HUES64 (cell line): ENCODE measurements at regions not wholly inside any gene's neighbourhood (a gene's known extent, or its start where the extent isn't known, plus 50 kb on each side); places are given as distances from the start of the nearest gene placed in this dataset.

Experiments used
- H3K27ac ChIP-seq: 2 replicates; pipeline ENCODE4 v1.7.0; 2013; ENCODE audit warnings: low read depth, low read length, inconsistent platforms
- H3K27me3 ChIP-seq: 2 replicates; pipeline ENCODE4 v1.6.1; 2013; ENCODE audit warnings: mild to moderate bottlenecking, low read length; ENCODE audit not compliant: insufficient read depth
- H3K36me3 ChIP-seq: 2 replicates; pipeline ENCODE4 v1.6.1; 2013; ENCODE audit warnings: mild to moderate bottlenecking, low read length; ENCODE audit not compliant: insufficient read depth
- H3K4me1 ChIP-seq: 2 replicates; pipeline ENCODE4 v1.6.1; 2013; ENCODE audit warnings: mild to moderate bottlenecking, low read length, moderate library complexity; ENCODE audit not compliant: insufficient read depth
- H3K4me3 ChIP-seq: 2 replicates; pipeline ENCODE4 v1.5.1; 2013; ENCODE audit warnings: mild to moderate bottlenecking, low read length, moderate library complexity
- H3K9ac ChIP-seq: 2 replicates; pipeline ENCODE4 v1.6.1; 2013; ENCODE audit warnings: mild to moderate bottlenecking, low read depth, low read length
- H3K9me3 ChIP-seq: 2 replicates; pipeline ENCODE4 v1.6.1; 2013; ENCODE audit warnings: low read depth, low read length; ENCODE audit not compliant: insufficient read depth
- WGBS: fragments of 150-250, 120-280 bp; methylation state at CpG from one replicate; pipeline ENCODE4 v1.1.7; 2013; ENCODE audit warnings: missing lambda C conversion rate; 5-methylcytosine and 5-hydroxymethylcytosine counted together

DNA sequence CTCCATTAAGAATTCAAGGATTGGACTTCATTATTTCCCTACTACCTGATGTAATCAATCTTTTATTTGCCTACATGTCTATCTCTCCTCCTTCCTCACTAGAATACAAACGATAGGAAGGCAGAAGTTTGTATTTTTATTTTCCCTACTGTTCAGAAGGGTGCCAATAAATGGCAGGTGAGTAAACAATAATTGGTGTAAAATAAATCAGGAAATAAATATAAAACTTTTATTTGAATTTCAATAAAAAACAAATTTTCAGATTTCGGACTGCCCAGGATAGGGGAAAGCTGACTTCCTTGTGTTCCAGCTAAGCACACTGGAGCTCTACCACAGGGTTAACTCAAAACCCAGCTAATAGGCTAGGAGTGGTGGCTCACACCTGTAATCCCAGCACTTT lies 636.3 kb upstream of the BCHE start:
- Histone ChIP-seq H3K27ac (no peak overlapping the region), H3K27me3 (no peaks in the 10 kb centered on the region), H3K36me3 (no peaks in the 10 kb centered on the region), H3K4me3 (no peak overlapping the region), H3K9me3 (no peaks in the 10 kb centered on the region), H3K4me1 (no peaks in the 10 kb centered on the region), H3K9ac (no peak overlapping the region)
- WGBS, result 88% methylated on average over 1 of the region's 2 CpGs

DNA sequence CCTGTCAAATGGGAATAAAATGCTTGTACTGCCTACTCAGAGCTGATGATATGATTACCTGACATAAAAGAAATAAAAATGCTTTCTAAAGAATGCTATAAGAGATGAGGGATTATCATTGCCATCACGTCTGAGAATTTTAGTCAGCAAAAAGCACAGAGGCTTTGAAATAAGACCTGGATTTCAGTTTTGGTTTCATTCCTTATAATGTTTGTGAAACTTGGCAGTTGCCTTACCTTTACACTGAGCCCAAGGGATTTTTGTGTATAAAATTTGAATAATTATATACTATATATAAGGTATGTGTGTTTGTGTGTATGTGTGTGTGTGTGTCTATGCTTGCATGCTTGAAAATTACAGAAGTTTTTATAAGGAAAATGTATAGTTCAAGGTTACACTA lies 634.8 kb upstream of the BCHE start:
- WGBS, result 100% methylated on average over 1 of the region's 1 CpG

GRCh38 chr3:166471074-166471767 lies 634.0 kb upstream of the BCHE start:
- Histone ChIP-seq H3K4me3 (no peak overlapping the region), H3K36me3 (no peaks in the 10 kb centered on the region), H3K27me3 (no peaks in the 10 kb centered on the region), H3K4me1 (no peaks in the 10 kb centered on the region), H3K9me3 (no peaks in the 10 kb centered on the region), H3K27ac (no peak overlapping the region), H3K9ac (no peak overlapping the region)
- WGBS, result 92% methylated on average over 4 of the region's 4 CpGs

More for the DNA sequence above, 634.8 kb upstream of the BCHE start:
- no peak overlapping the region for H3K27ac ChIP-seq
- no peaks in the 10 kb centered on the region for H3K4me1 ChIP-seq
- H3K4me3 ChIP-seq, result no peak overlapping the region
- H3K9me3 ChIP-seq, result no peaks in the 10 kb centered on the region
- no peaks in the 10 kb centered on the region for H3K27me3 ChIP-seq
- no peak overlapping the region for H3K9ac ChIP-seq
- H3K36me3 ChIP-seq, result no peaks in the 10 kb centered on the region

GRCh38 chr3:166462891-166463470 lies 625.8 kb upstream of the BCHE start:
- Histone ChIP-seq H3K9ac (no peak overlapping the region), H3K27me3 (no peaks in the 10 kb centered on the region), H3K4me3 (no peak overlapping the region), H3K9me3 (no peaks in the 10 kb centered on the region), H3K36me3 (no peaks in the 10 kb centered on the region), H3K27ac (no peak overlapping the region), H3K4me1 (no peaks in the 10 kb centered on the region)
- WGBS, result 100% methylated on average over 1 of the region's 2 CpGs

DNA sequence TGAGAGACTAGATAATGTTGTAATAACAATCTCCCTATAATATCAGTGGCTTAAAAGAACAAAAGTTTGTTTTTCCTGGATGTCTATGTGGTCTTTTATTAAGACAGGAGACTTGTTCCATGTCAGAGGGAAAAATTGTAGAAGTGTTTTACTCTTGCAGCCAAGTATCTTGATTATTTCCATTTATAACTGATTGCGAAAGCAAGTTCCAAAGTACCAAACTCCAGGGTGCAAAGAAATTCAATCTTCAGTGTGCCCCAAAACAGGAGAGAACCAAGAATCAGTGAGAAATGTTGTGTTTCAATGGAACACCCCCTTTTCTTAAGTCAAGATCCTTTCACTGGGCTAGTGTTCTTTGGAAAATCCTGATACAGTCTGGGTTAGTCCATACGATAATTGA lies 624.4 kb upstream of the BCHE start:
- H3K36me3 ChIP-seq, result no peaks in the 10 kb centered on the region
- WGBS, result 100% methylated on average over 2 of the region's 2 CpGs

DNA sequence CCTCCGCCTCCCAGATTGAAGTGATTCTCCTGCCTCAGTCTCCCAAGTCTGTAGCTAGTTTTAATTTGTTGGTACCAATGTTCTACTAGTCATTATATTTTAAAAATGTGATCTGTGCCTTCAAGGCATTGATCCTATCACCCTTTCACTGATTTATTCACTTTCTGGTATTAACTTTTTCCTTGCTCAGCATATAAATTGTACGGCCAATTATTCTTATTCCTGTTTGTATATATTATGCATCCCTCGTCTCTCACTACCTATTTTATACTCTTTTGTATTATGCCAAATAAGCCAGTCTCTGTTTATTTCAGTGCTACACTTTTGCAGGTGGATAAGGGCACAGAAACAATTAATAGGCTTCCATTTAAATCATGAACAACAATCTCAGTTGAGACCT lies 620.2 kb upstream of the BCHE start:
- Histone ChIP-seq H3K27me3 (no peaks in the 10 kb centered on the region), H3K9ac (no peak overlapping the region), H3K36me3 (no peaks in the 10 kb centered on the region), H3K9me3 (no peaks in the 10 kb centered on the region), H3K4me3 (no peak overlapping the region), H3K27ac (no peak overlapping the region), H3K4me1 (no peaks in the 10 kb centered on the region)
- WGBS, result 80% methylated on average over 3 of the region's 3 CpGs

More for the DNA sequence above, 624.4 kb upstream of the BCHE start:
- Histone ChIP-seq H3K27me3 (no peaks in the 10 kb centered on the region), H3K9me3 (no peaks in the 10 kb centered on the region), H3K4me1 (no peaks in the 10 kb centered on the region), H3K9ac (no peak overlapping the region), H3K27ac (no peak overlapping the region), H3K4me3 (no peak overlapping the region)

- Histone ChIP-seq H3K36me3 (no peaks in the 10 kb centered on the region), H3K27me3 (no peaks in the 10 kb centered on the region), H3K9me3 (no peaks in the 10 kb centered on the region), H3K27ac (no peak overlapping the region), H3K4me3 (no peak overlapping the region), H3K4me1 (no peaks in the 10 kb centered on the region), H3K9ac (no peak overlapping the region)
- 89% methylated on average over 3 of the region's 3 CpGs for WGBS
Measured at GRCh38 chr3:166456286-166456685, 619.1 kb upstream of the BCHE start.

DNA sequence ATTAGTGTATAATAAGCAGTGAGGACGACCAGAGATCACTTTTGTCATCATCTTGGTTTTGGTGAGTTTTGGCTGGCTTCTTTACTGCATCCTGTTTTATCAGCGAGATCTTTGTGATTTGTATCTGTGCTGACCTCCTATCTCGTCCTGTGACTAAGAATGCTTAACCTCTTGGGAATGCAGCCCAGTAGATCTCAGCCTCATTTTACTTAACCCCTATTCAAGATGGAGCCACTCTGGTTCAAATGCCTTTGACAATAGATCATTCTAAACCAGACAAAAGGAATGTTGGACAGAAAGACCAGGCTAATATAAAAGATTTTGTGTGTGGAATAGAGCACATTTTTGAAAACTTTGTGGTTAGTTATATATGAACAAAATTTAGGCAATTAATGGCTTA lies 618.5 kb upstream of the BCHE start:
- no peaks in the 10 kb centered on the region for H3K4me1 ChIP-seq
- 92% methylated on average over 3 of the region's 3 CpGs for WGBS
- H3K36me3 ChIP-seq, result no peaks in the 10 kb centered on the region
- H3K4me3 ChIP-seq, result no peak overlapping the region
- H3K9me3 ChIP-seq, result no peaks in the 10 kb centered on the region
- no peaks in the 10 kb centered on the region for H3K27me3 ChIP-seq
- no peak overlapping the region for H3K27ac ChIP-seq
- no peak overlapping the region for H3K9ac ChIP-seq

- Histone ChIP-seq H3K27ac (no peak overlapping the region), H3K4me3 (no peak overlapping the region), H3K27me3 (no peaks in the 10 kb centered on the region), H3K4me1 (no peaks in the 10 kb centered on the region), H3K36me3 (no peaks in the 10 kb centered on the region), H3K9ac (no peak overlapping the region), H3K9me3 (no peaks in the 10 kb centered on the region)
- WGBS, result 89% methylated on average over 1 of the region's 1 CpG
Measured at GRCh38 chr3:166453478-166453877, 616.3 kb upstream of the BCHE start.

- H3K4me3 ChIP-seq, result no peak overlapping the region
- H3K27me3 ChIP-seq, result no peaks in the 10 kb centered on the region
- no peak overlapping the region for H3K9ac ChIP-seq
- H3K4me1 ChIP-seq, result no peaks in the 10 kb centered on the region
- no peak overlapping the region for H3K27ac ChIP-seq
- H3K36me3 ChIP-seq, result no peaks in the 10 kb centered on the region
- H3K9me3 ChIP-seq, result no peaks in the 10 kb centered on the region
- 100% methylated on average over 1 of the region's 1 CpG for WGBS
Measured at GRCh38 chr3:166451997-166452396, 614.8 kb upstream of the BCHE start.

- Histone ChIP-seq H3K9ac (no peak overlapping the region), H3K36me3 (no peaks in the 10 kb centered on the region), H3K4me1 (0 out of 2 replicates have a peak, but pooled peaks cover 4% of the 10 kb centered on the region), H3K4me3 (no peak overlapping the region), H3K27ac (no peak overlapping the region), H3K9me3 (0 out of 2 replicates have a peak, but pooled peaks cover 4% of the 10 kb centered on the region), H3K27me3 (no peaks in the 10 kb centered on the region)
- no CpG with 5 or more reads among the region's 3 CpGs for WGBS
Measured at GRCh38 chr3:166447513-166447912, 610.3 kb upstream of the BCHE start.
